ENCODE measurements at regions not wholly inside any gene's neighbourhood (a gene's known extent, or its start where the extent isn't known, plus 50 kb on each side); places are given as distances from the start of the nearest gene placed in this dataset.
"Not testable (repeated sequence)": the region's sequence is repeated elsewhere in the genome, so short reads cannot be mapped to it uniquely, and the experiment has no call there.

DNA sequence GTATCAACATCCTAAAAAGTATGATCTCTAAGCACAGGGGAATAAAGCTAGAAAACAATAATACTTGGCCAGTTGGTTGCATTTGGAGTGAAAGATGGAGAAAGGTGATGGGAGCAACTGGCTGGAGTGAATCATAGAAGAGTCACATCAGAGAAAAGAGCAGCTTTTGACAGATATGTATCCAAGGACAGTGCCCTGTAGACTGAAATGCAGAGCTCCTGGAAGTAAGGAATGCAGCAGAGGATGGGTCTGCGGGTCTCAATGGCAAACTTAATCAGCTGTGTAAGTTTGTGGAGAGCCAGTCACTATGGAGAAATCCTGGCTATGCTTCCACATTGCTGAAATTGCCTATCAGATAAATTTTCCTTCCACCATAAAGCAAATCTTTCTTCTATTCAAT lies 218.1 kb upstream of the PRNP start:
- Histone ChIP-seq H3K4me3 (ENCODE audit: low read depth, low read length) (no peak overlapping the region), H3K9me3 (no peaks in the 10 kb centered on the region), H3K27me3 (replicated peaks; ENCODE audit: control insufficient read depth, insufficient read depth, low read length) (no peaks in the 10 kb centered on the region), H3K4me1 (no peaks in the 10 kb centered on the region), H3K36me3 (ENCODE audit: control insufficient read depth, insufficient read depth, low read length) (no peaks in the 10 kb centered on the region)
- no peaks in the 10 kb centered on the region for H3K4me1 Mint-ChIP-seq (ENCODE audit: low read depth, unreplicated experiment)
- H3K9me3 Mint-ChIP-seq (ENCODE audit: unreplicated experiment): peaks cover 10% of the 10 kb centered on the region
- peaks cover 6% of the 10 kb centered on the region for H3K36me3 Mint-ChIP-seq (ENCODE audit: insufficient read depth, unreplicated experiment)
- intact Hi-C loops (cut with micrococcal nuclease; ENCODE audit: unreplicated experiment): no loop called here
- CTCF ChIA-PET: no interaction called here
- H3K4me3 Mint-ChIP-seq (ENCODE audit: unreplicated experiment): no peak overlapping the region
- no TSS peak for BruUV-seq (replicated peaks)
- POLR2A ChIA-PET: no interaction called here
- TF ChIP-seq, protein P1, sequence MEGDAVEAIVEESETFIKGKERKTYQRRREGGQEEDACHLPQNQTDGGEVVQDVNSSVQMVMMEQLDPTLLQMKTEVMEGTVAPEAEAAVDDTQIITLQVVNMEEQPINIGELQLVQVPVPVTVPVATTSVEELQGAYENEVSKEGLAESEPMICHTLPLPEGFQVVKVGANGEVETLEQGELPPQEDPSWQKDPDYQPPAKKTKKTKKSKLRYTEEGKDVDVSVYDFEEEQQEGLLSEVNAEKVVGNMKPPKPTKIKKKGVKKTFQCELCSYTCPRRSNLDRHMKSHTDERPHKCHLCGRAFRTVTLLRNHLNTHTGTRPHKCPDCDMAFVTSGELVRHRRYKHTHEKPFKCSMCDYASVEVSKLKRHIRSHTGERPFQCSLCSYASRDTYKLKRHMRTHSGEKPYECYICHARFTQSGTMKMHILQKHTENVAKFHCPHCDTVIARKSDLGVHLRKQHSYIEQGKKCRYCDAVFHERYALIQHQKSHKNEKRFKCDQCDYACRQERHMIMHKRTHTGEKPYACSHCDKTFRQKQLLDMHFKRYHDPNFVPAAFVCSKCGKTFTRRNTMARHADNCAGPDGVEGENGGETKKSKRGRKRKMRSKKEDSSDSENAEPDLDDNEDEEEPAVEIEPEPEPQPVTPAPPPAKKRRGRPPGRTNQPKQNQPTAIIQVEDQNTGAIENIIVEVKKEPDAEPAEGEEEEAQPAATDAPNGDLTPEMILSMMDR (IDR thresholded peaks at IDR 0.05; ENCODE audit: insufficient read depth in 1 of 2, low read depth in 1 of 2, low read length in 1 of 2, severe bottlenecking in 1 of 2, unreplicated experiment in 1 of 2): no peak
- H3K27me3 Mint-ChIP-seq (ENCODE audit: insufficient read depth, unreplicated experiment): no peaks in the 10 kb centered on the region
- no peak overlapping the region for H3K27ac Mint-ChIP-seq (ENCODE audit: unreplicated experiment)
- DNase-seq: no peak

DNA sequence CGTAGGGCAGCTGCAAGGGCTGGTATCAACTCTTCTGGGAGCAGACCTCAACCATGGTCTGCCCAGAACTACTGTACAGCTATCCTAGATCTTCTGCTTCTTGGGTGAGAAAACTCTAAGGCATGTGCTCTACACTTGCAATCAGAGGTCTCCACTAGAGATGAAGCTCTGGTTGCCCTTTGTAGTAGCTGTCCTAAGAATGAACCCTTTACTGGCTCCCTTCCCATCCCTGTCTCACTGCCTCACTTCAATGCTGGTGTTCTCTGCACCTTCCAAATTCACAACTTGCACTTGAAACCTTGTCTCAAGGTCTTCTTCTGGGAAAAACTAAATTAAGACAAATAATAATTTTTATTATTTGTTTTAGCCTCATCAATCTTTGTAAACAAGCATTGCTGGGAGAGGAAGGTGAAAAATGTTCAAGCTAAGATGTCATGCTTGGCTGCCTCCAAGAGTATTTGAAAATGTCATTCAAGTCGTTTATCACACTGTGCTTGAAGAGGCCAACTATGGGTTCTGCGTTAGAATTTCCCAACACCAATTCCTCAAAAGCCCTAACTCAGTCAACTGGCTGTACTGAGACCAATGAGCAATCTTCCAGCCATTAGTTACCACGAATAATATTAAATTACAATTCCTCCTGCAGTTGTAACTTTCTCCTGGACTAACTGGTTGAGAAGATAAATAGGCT lies 216.9 kb upstream of the ADRA1D start:
- H3K27me3 ChIP-seq (replicated peaks; ENCODE audit: control insufficient read depth, insufficient read depth, low read length): no peaks in the 10 kb centered on the region
- Mint-ChIP-seq H3K36me3 (ENCODE audit: insufficient read depth, unreplicated experiment) (peaks cover 6% of the 10 kb centered on the region), H3K4me3 (ENCODE audit: unreplicated experiment) (no peak overlapping the region), H3K4me1 (ENCODE audit: low read depth, unreplicated experiment) (no peaks in the 10 kb centered on the region), H3K9me3 (ENCODE audit: unreplicated experiment) (no peaks in the 10 kb centered on the region), H3K27me3 (ENCODE audit: insufficient read depth, unreplicated experiment) (no peaks in the 10 kb centered on the region), H3K27ac (ENCODE audit: unreplicated experiment) (no peak overlapping the region)
- BruUV-seq (replicated peaks): no TSS peak
- intact Hi-C loops (cut with micrococcal nuclease; ENCODE audit: unreplicated experiment): no loop called here
- no peak overlapping the region for H3K4me3 ChIP-seq (ENCODE audit: low read depth, low read length)
- no peaks in the 10 kb centered on the region for H3K4me1 ChIP-seq
- ChIA-PET CTCF (interaction anchor here (0.6 kb wide), 1 partner anchor 14 kb away, joined by 6 read pairs; no protein-coding TSS in a partner anchor), POLR2A (no interaction called here)
- no peaks in the 10 kb centered on the region for H3K36me3 ChIP-seq (ENCODE audit: control insufficient read depth, insufficient read depth, low read length)
- TF ChIP-seq, protein P1 (IDR thresholded peaks at IDR 0.05; ENCODE audit: insufficient read depth in 1 of 2, low read depth in 1 of 2, low read length in 1 of 2, severe bottlenecking in 1 of 2, unreplicated experiment in 1 of 2): no peak
- DNase-seq: no peak
- no peaks in the 10 kb centered on the region for H3K9me3 ChIP-seq

DNA sequence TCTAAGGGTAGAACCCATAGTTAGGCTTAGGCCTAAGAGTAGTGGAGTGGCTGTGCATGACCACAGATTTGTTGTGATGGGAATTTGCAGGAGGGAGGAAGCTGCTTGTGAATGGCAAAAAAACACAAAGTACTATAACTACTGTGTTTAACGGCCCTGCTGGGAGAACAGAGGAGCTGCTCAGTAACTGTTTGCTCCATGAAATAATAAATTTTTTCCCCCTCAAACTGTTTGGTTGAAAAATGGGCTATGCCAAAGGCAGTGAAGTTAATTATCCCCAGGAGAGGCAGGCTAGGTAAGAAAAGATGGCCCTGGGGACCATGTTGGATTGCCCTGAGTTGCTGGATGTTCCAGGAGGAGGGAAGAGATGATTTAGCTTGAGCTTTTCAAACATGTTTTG lies 216.1 kb upstream of the ADRA1D start:
- no peaks in the 10 kb centered on the region for H3K9me3 Mint-ChIP-seq (ENCODE audit: unreplicated experiment)
- Histone ChIP-seq H3K36me3 (ENCODE audit: control insufficient read depth, insufficient read depth, low read length) (no peaks in the 10 kb centered on the region), H3K27me3 (replicated peaks; ENCODE audit: control insufficient read depth, insufficient read depth, low read length) (no peaks in the 10 kb centered on the region), H3K4me3 (ENCODE audit: low read depth, low read length) (no peak overlapping the region), H3K4me1 (no peaks in the 10 kb centered on the region), H3K9me3 (no peaks in the 10 kb centered on the region)
- peaks cover 6% of the 10 kb centered on the region for H3K36me3 Mint-ChIP-seq (ENCODE audit: insufficient read depth, unreplicated experiment)
- no peaks in the 10 kb centered on the region for H3K4me1 Mint-ChIP-seq (ENCODE audit: low read depth, unreplicated experiment)
- TF ChIP-seq, protein P1 (IDR thresholded peaks at IDR 0.05; ENCODE audit: insufficient read depth in 1 of 2, low read depth in 1 of 2, low read length in 1 of 2, severe bottlenecking in 1 of 2, unreplicated experiment in 1 of 2): no peak
- H3K27me3 Mint-ChIP-seq (ENCODE audit: insufficient read depth, unreplicated experiment): no peaks in the 10 kb centered on the region
- intact Hi-C loops (cut with micrococcal nuclease; ENCODE audit: unreplicated experiment): no loop called here
- no TSS peak for BruUV-seq (replicated peaks)
- H3K4me3 Mint-ChIP-seq (ENCODE audit: unreplicated experiment): no peak overlapping the region
- no peak overlapping the region for H3K27ac Mint-ChIP-seq (ENCODE audit: unreplicated experiment)
- ChIA-PET CTCF (no interaction called here), POLR2A (no interaction called here)
- DNase-seq: no peak

DNA sequence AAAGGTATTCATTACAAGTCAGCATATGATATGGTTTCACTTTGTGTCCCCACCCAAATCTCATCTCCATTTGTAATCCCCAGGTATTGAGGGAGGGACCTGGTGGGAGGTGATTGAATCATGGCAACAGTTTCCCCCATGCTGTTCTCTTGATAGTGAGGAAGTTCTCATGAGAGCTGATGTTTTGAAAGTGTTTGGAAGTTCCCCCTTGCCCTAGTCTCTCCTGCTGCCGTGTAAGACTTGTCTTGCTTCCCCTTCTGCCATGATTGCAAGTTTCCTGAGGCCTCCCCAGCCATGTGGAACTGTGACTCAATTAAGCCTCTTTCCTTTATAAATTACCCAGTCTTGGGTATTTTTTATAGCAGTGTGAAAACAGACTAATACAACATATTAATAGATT lies 213.7 kb upstream of the ADRA1D start:
- CTCF ChIA-PET; H3K27me3 ChIP-seq (replicated peaks; ENCODE audit: control insufficient read depth, insufficient read depth, low read length); H3K9me3 ChIP-seq; H3K4me3 ChIP-seq (ENCODE audit: low read depth, low read length); DNase-seq; H3K27me3 Mint-ChIP-seq (ENCODE audit: insufficient read depth, unreplicated experiment); H3K36me3 Mint-ChIP-seq (ENCODE audit: insufficient read depth, unreplicated experiment); intact Hi-C loops (cut with micrococcal nuclease; ENCODE audit: unreplicated experiment); H3K4me3 Mint-ChIP-seq (ENCODE audit: unreplicated experiment); BruUV-seq (replicated peaks); H3K36me3 ChIP-seq (ENCODE audit: control insufficient read depth, insufficient read depth, low read length); POLR2A ChIA-PET; H3K9me3 Mint-ChIP-seq (ENCODE audit: unreplicated experiment); H3K27ac Mint-ChIP-seq (ENCODE audit: unreplicated experiment): not testable (repeated sequence)
- peaks cover 22% of the 10 kb centered on the region for H3K4me1 ChIP-seq
- peaks cover 12% of the 10 kb centered on the region for H3K4me1 Mint-ChIP-seq (ENCODE audit: low read depth, unreplicated experiment)

All from Caco-2 (cell line).